Thyroid gland (tissue), 4 donors: ENCODE measurements at regions not wholly inside any gene's neighbourhood (a gene's known extent, or its start where the extent isn't known, plus 50 kb on each side); places are given as distances from the start of the nearest gene placed in this dataset.
"Not testable (repeated sequence)": the region's sequence is repeated elsewhere in the genome, so short reads cannot be mapped to it uniquely, and the experiment has no call there.

ENCODE experiments used
- DNase-seq, 2 donors: peaks; one replicate each; pipeline ENCODE4 v3.0.0-alpha.2; 2019
- H3K27ac ChIP-seq, 3 donors: fragments of 200-600 bp; sonication (generic); 1 replicate in 2 of 3; 2 replicates in 1 of 3; pipeline ENCODE4 v1.5.1; 2016 to 2019; ENCODE audit warnings: mild to moderate bottlenecking in 1 of 3, moderate library complexity in 1 of 3
- H3K27me3 ChIP-seq: fragments of 200-600 bp; sonication (generic); one replicate; pipeline ENCODE4 v1.5.1; 2019
- H3K36me3 ChIP-seq, 2 donors: fragments of 200-600 bp; sonication (generic); one replicate each; pipeline ENCODE4 v1.5.1; 2016 to 2019
- H3K4me1 ChIP-seq, 2 donors: fragments of 200-600 bp; sonication (generic); one replicate each; pipeline ENCODE4 v1.5.1; 2017 to 2019
- H3K4me3 ChIP-seq, 3 donors: fragments of 200-600 bp; sonication (generic); replicated peaks in 1 of 3; 1 replicate in 2 of 3; 2 replicates in 1 of 3; pipeline ENCODE4 v1.5.1; 2016; ENCODE audit warnings: mild to moderate bottlenecking in 1 of 3
- H3K9me3 ChIP-seq: fragments of 200-600 bp; sonication (generic); one replicate; pipeline ENCODE4 v1.5.1; 2017
- POLR2A ChIP-seq, 2 donors: fragments of 450-650 bp; IDR thresholded peaks; one replicate each; pipeline ENCODE4 v1.6.1; 2017; ENCODE audit warnings: antibody characterized with exemption in 2 of 2, mild to moderate bottlenecking in 2 of 2, moderate library complexity in 1 of 2
- WGBS, 2 donors: methylation state at CpG; one replicate each; pipeline ENCODE4 v1.1.5; 2017; 5-methylcytosine and 5-hydroxymethylcytosine counted together
- intact Hi-C: fragments of 100-400 bp; cut with DNase I; formaldehyde crosslinking; loops from one replicate; pipeline ENCODE4 v1.15.1; 2023
- TF ChIP-seq, protein P1 (sequence below), 6 experiments: fragments of 200-600 bp in 3 of 6; fragments of 450-650 bp in 3 of 6; sonication (generic) in 3 of 6; IDR thresholded peaks; one replicate each; pipeline ENCODE4 v1.5.1; 2016 to 2019; ENCODE audit warnings: antibody characterized with exemption in 6 of 6, mild to moderate bottlenecking in 2 of 6, inconsistent platforms in 1 of 6, moderate library complexity in 1 of 6

GRCh38 chr4:173609158-173609557 is 79.1 kb upstream of the HAND2 start:
- Histone ChIP-seq H3K4me3 (no peak overlapping the region), H3K36me3 (no peaks in the 10 kb centered on the region), H3K4me1 (no peaks in the 10 kb centered on the region), H3K27ac (no peak overlapping the region), H3K9me3 (no peaks in the 10 kb centered on the region), H3K27me3 (no peaks in the 10 kb centered on the region)
- DNase-seq = no peak
- no peak for TF ChIP-seq POLR2A (IDR thresholded peaks at IDR 0.05)
- TF ChIP-seq, protein P1, sequence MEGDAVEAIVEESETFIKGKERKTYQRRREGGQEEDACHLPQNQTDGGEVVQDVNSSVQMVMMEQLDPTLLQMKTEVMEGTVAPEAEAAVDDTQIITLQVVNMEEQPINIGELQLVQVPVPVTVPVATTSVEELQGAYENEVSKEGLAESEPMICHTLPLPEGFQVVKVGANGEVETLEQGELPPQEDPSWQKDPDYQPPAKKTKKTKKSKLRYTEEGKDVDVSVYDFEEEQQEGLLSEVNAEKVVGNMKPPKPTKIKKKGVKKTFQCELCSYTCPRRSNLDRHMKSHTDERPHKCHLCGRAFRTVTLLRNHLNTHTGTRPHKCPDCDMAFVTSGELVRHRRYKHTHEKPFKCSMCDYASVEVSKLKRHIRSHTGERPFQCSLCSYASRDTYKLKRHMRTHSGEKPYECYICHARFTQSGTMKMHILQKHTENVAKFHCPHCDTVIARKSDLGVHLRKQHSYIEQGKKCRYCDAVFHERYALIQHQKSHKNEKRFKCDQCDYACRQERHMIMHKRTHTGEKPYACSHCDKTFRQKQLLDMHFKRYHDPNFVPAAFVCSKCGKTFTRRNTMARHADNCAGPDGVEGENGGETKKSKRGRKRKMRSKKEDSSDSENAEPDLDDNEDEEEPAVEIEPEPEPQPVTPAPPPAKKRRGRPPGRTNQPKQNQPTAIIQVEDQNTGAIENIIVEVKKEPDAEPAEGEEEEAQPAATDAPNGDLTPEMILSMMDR (IDR thresholded peaks at IDR 0.05) = no peak
- WGBS, 2 donors = 86 to 91% methylated on average over 2 of the region's 2 CpGs
- intact Hi-C loops = no loop called here

- intact Hi-C loops, H3K27ac ChIP-seq, H3K27me3 ChIP-seq, DNase-seq, H3K4me1 ChIP-seq, H3K9me3 ChIP-seq, H3K36me3 ChIP-seq, H3K4me3 ChIP-seq: not testable (repeated sequence)
- WGBS, 2 donors = 11 to 58% methylated on average over 11 to 13 of the region's 15 CpGs
These were observed 78.6 kb upstream of the HAND2 start for GRCh38 chr4:173608632-173609031.

DNA sequence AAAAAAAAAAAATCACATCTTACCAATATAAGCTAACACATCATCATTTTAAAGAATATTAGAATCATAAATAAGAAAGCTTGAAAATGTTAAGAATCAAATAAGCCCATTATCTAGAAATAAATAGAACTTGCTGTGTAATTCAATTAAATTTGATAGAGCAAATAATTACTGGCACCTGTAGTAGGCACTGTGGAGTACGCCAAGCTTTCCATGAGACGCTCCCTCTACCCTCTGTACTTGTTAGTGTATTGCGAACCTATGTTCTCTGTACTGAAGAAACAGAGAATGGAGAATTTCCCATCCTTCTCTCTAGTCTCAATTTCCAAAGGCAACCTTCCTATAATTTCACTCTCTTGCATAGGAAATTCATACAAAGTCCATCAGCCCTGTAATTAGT is 61.7 kb upstream of the HAND2 start:
- H3K4me1 ChIP-seq = no peaks in the 10 kb centered on the region
- H3K27me3 ChIP-seq = no peaks in the 10 kb centered on the region
- H3K36me3 ChIP-seq = no peaks in the 10 kb centered on the region
- H3K9me3 ChIP-seq = no peaks in the 10 kb centered on the region
- no peak overlapping the region for H3K27ac ChIP-seq
- intact Hi-C loops = no loop called here
- no peak for TF ChIP-seq POLR2A (IDR thresholded peaks at IDR 0.05)
- TF ChIP-seq, protein P1 (IDR thresholded peaks at IDR 0.05) = no peak
- H3K4me3 ChIP-seq = no peak overlapping the region
- 83 to 95% methylated on average over 3 of the region's 3 CpGs for WGBS, 2 donors
- no peak for DNase-seq

DNA sequence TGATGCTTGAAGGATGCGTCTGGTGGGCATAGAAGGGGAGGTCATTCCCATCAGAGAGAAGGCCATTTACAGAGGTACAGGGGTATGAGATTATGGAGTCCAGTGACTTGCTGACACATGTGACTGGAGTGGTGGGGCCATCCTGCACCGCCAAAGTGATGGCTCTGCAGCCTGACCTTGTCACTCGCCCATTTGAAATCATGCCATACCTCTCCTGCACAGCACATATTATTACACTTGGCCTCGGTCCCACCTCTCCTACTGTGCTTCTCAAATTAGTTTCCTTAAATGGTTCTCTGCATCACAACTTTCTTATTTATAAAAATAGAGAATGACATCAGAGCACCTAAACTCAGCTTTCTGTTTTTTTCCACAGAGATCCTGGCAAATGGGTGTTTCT is 60.7 kb upstream of the HAND2 start:
- no peak overlapping the region for H3K27ac ChIP-seq
- intact Hi-C loops = no loop called here
- TF ChIP-seq POLR2A (IDR thresholded peaks at IDR 0.05) = no peak
- TF ChIP-seq, protein P1 (IDR thresholded peaks at IDR 0.05) = no peak
- H3K36me3 ChIP-seq = no peaks in the 10 kb centered on the region
- H3K4me1 ChIP-seq = no peaks in the 10 kb centered on the region
- WGBS, 2 donors = 85% methylated on average over 4 of the region's 4 CpGs
- no peak for DNase-seq
- H3K27me3 ChIP-seq = no peaks in the 10 kb centered on the region
- no peaks in the 10 kb centered on the region for H3K9me3 ChIP-seq
- H3K4me3 ChIP-seq = no peak overlapping the region

DNA sequence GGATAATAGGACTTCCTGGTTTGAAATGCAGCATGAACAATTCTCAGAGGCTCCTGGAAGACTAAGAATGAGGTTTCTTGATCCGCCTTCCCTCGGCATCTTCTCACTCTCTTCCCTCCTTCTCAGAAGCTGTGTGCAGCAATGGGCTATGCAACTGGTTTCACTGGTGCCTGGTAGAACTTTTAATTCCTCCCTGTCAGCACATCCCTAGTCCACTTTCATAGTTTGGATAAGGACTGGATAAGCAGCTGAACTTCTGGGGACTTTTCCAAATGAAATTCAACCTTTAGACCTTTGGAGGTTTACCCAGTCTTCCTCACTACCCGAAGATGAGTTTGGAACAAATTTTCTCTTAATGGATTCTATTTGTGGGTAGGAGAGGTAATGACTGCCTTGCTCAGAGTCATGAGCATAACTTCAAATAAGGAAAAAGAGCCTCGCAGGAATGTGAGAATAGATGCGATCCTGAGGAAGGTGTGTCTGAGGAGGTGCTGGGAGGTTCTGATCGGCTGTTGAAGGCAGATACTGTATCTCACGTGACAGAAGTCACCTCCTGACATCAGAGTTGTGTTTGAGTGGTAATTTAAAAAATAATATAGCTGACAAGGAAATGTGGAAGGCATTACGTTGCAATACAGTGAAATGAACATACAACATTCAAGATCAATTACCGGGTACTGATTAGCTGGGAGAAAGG is 56.0 kb upstream of the HAND2 start:
- H3K4me3 ChIP-seq = no peak overlapping the region
- 81 to 82% methylated on average over 9 of the region's 9 CpGs for WGBS, 2 donors
- H3K27me3 ChIP-seq = no peaks in the 10 kb centered on the region
- no peak overlapping the region for H3K27ac ChIP-seq
- DNase-seq = no peak
- intact Hi-C loops = no loop called here
- no peak for TF ChIP-seq POLR2A (IDR thresholded peaks at IDR 0.05)
- TF ChIP-seq, protein P1 (IDR thresholded peaks at IDR 0.05) = no peak
- no peaks in the 10 kb centered on the region for H3K36me3 ChIP-seq
- no peaks in the 10 kb centered on the region for H3K9me3 ChIP-seq
- no peaks in the 10 kb centered on the region for H3K4me1 ChIP-seq
